CMK (cell line): ENCODE measurements at regions not wholly inside any gene's neighbourhood (a gene's known extent, or its start where the extent isn't known, plus 50 kb on each side); places are given as distances from the start of the nearest gene placed in this dataset.

Experiments
- DNase-seq: peaks from one replicate; pipeline ENCODE4 v3.0.0-alpha.2; 2010; ENCODE audit warnings: low read depth

GRCh38 chr4:101584306-101584705 lies 206.2 kb upstream of the BANK1 start:
- DNase-seq, result no peak

- no peak for DNase-seq
These were observed 215.8 kb upstream of the PPP3CA start for GRCh38 chr4:101563126-101563525.

- no peak for DNase-seq
These were observed 209.5 kb upstream of the PPP3CA start for GRCh38 chr4:101556842-101557241.

GRCh38 chr4:101555341-101555880 lies 208.1 kb upstream of the PPP3CA start:
- no peak for DNase-seq

GRCh38 chr4:101540336-101540735 lies 193.0 kb upstream of the PPP3CA start:
- DNase-seq, result no peak

- DNase-seq, result no peak
These were observed 181.2 kb upstream of the PPP3CA start for GRCh38 chr4:101528526-101528925.

- no peak for DNase-seq
These were observed 179.9 kb upstream of the PPP3CA start for GRCh38 chr4:101527188-101527587.

- no peak for DNase-seq
These were observed 168.2 kb upstream of the PPP3CA start for GRCh38 chr4:101515566-101515965.

- no peak for DNase-seq
These were observed 167.8 kb upstream of the PPP3CA start for GRCh38 chr4:101515099-101515498.

- DNase-seq, result no peak
These were observed 165.1 kb upstream of the PPP3CA start for GRCh38 chr4:101512416-101512815.

- DNase-seq, result no peak
These were observed 154.1 kb upstream of the PPP3CA start for GRCh38 chr4:101501421-101501820.

- DNase-seq, result no peak
These were observed 153.4 kb upstream of the PPP3CA start for GRCh38 chr4:101500742-101501141.

- no peak for DNase-seq
These were observed 127.9 kb upstream of the PPP3CA start for GRCh38 chr4:101475246-101475645.

GRCh38 chr4:101471201-101471600 lies 123.9 kb upstream of the PPP3CA start:
- no peak for DNase-seq

GRCh38 chr4:101464596-101464995 lies 117.3 kb upstream of the PPP3CA start:
- no peak for DNase-seq

- DNase-seq, result no peak
These were observed 111.6 kb upstream of the PPP3CA start for GRCh38 chr4:101458914-101459313.

- DNase-seq, result no peak
These were observed 111.1 kb upstream of the PPP3CA start for GRCh38 chr4:101458473-101458872.

GRCh38 chr4:101451086-101451485 lies 103.8 kb upstream of the PPP3CA start:
- no peak for DNase-seq

- no peak for DNase-seq
These were observed 94.1 kb upstream of the PPP3CA start for GRCh38 chr4:101441446-101441845.

GRCh38 chr4:101439926-101440325 lies 92.6 kb upstream of the PPP3CA start:
- DNase-seq, result no peak

GRCh38 chr4:101421386-101421785 lies 74.1 kb upstream of the PPP3CA start:
- no peak for DNase-seq

- DNase-seq, result no peak
These were observed 73.3 kb upstream of the PPP3CA start for GRCh38 chr4:101420661-101421060.

GRCh38 chr4:101419336-101420135 lies 72.2 kb upstream of the PPP3CA start:
- no peak for DNase-seq

- DNase-seq, result no peak
These were observed 71.1 kb upstream of the PPP3CA start for GRCh38 chr4:101418466-101418865.
